ENCODE measurements at regions not wholly inside any gene's neighbourhood (a gene's known extent, or its start where the extent isn't known, plus 50 kb on each side); places are given as distances from the start of the nearest gene placed in this dataset.

GRCh38 chr4:107265859-107266258 is 229.7 kb upstream of the DKK2 start:
- H2AFZ ChIP-seq (replicated peaks; ENCODE audit: low read length, poor library complexity), result no peak overlapping the region
- ATAC-seq (ENCODE audit: low read depth), result no peak
- in situ Hi-C loops (cut with MboI; ENCODE audit: low sequenced_read_pairs) (no loop called here), dilution Hi-C loops (cut with HindIII; ENCODE audit: low sequenced_read_pairs, unreplicated experiment) (no loop called here), intact Hi-C loops (cut with micrococcal nuclease) (no loop called here)
- no peaks in the 10 kb centered on the region for H4K20me1 ChIP-seq (ENCODE audit: insufficient read depth, low read length)
- BruUV-seq (replicated peaks), result no TSS peak
- H3K56ac ChIP-seq (ENCODE audit: extremely low read depth, insufficient read depth, low read length), result no peak overlapping the region
- H3K14ac ChIP-seq (replicated peaks; ENCODE audit: low read depth, low read length), result no peak overlapping the region
- no peaks in the 10 kb centered on the region for H3K36me3 ChIP-seq (ENCODE audit: control insufficient read depth, insufficient read depth, low read length)
- no peak overlapping the region for H3K4ac ChIP-seq (ENCODE audit: low read depth, low read length)
- no peak overlapping the region for H2BK120ac ChIP-seq (ENCODE audit: low read depth, low read length)
- H3K9me3 ChIP-seq (ENCODE audit: control insufficient read depth, insufficient read depth, low read length), result no peaks in the 10 kb centered on the region
- H3K4me3 ChIP-seq (ENCODE audit: insufficient read depth, low read depth, low read length), result no peak overlapping the region
- no peak overlapping the region for H2BK20ac ChIP-seq (ENCODE audit: low read depth, low read length)
- no peak overlapping the region for H4K5ac ChIP-seq (ENCODE audit: low read depth, low read length)
- no peak overlapping the region for H4K91ac ChIP-seq (ENCODE audit: insufficient read depth, low read depth, low read length)
- no peak overlapping the region for H3K18ac ChIP-seq (ENCODE audit: low read depth, low read length)
- H2AK5ac ChIP-seq (ENCODE audit: low read depth, low read length), result no peak overlapping the region
- TF ChIP-seq MAFK (IDR thresholded peaks at IDR 0.05; ENCODE audit: low read depth, low read length) (no peak), NFE2L2 (IDR thresholded peaks at IDR 0.05; ENCODE audit: low read depth, low read length) (no peak), MAZ (IDR thresholded peaks at IDR 0.05; ENCODE audit: borderline replicate concordance, low read depth, low read length) (no peak), ELK1 (IDR thresholded peaks at IDR 0.05; ENCODE audit: borderline replicate concordance, low read depth, low read length) (no peak), SMC3 (IDR thresholded peaks at IDR 0.05; ENCODE audit: low read depth, low read length) (no peak), CHD1 (IDR thresholded peaks at IDR 0.05; ENCODE audit: low read depth, low read length) (no peak), RAD21 (IDR thresholded peaks at IDR 0.05; ENCODE audit: low read length) (no peak), CEBPB (IDR thresholded peaks at IDR 0.05; ENCODE audit: low read depth, low read length) (no peak), USF2 (IDR thresholded peaks at IDR 0.05; ENCODE audit: low read depth, low read length) (no peak), FOS (IDR thresholded peaks at IDR 0.05; ENCODE audit: low read depth, low read length) (no peak)
- H4K8ac ChIP-seq (ENCODE audit: low read depth in 2 of 2, low read length in 2 of 2), result no peak overlapping the region
- H3K23ac ChIP-seq (ENCODE audit: low read depth, low read length), result no peak overlapping the region
- no peak overlapping the region for H3K27ac ChIP-seq (ENCODE audit: insufficient read depth, low read length)
- no peaks in the 10 kb centered on the region for H3K79me1 ChIP-seq (ENCODE audit: low read depth in 1 of 2, low read length in 2 of 2)
- H3K4me1 ChIP-seq (ENCODE audit: control insufficient read depth, insufficient read depth, low read length), result no peaks in the 10 kb centered on the region
- no peak overlapping the region for H3K9ac ChIP-seq (ENCODE audit: low read depth, low read length)
- no peak overlapping the region for H2BK15ac ChIP-seq (ENCODE audit: low read depth, low read length)
- H2AK9ac ChIP-seq (replicated peaks; ENCODE audit: low read depth, low read length, poor library complexity), result no peak overlapping the region
- H3K27me3 ChIP-seq (ENCODE audit: control insufficient read depth, insufficient read depth, low read length), result no peaks in the 10 kb centered on the region
- H2BK5ac ChIP-seq (ENCODE audit: low read depth, low read length, poor library complexity, severe bottlenecking), result no peak overlapping the region
- 79% methylated on average over 3 of the region's 6 CpGs; no CpG with 5 or more reads in 1 of the 2 experiments for WGBS, 2 experiments (ENCODE audit: extremely low coverage in 2 of 2, insufficient read length in 1 of 2)
- DNase-seq, result no peak
- ChIA-PET POLR2A (ENCODE audit: unreplicated experiment) (no interaction called here), CTCF (interaction anchor here (0.5 to 1.4 kb wide), 2 partner anchors 12 to 100 kb away, joined by 3 to 6 read pairs; no protein-coding TSS in a partner anchor)
- H3K4me2 ChIP-seq (ENCODE audit: low read depth, low read length), result no peak overlapping the region
- no peaks in the 10 kb centered on the region for H3K9me1 ChIP-seq (ENCODE audit: insufficient read depth, low read length)
